HG03103 (cell line): ENCODE measurements at regions not wholly inside any gene's neighbourhood (a gene's known extent, or its start where the extent isn't known, plus 50 kb on each side); places are given as distances from the start of the nearest gene placed in this dataset.
"Not testable (repeated sequence)": the region's sequence is repeated elsewhere in the genome, so short reads cannot be mapped to it uniquely, and the experiment has no call there.

Source experiments
- ATAC-seq: cut with Tn5 transposase; IDR thresholded peaks from one replicate; pipeline ENCODE4 v1.9.1; 2021; ENCODE audit warnings: low read depth; ENCODE audit not compliant: unreplicated experiment

GRCh38 chr16:86222547-86222946 lies 287.8 kb upstream of the FOXF1 start:
- no peak for ATAC-seq

GRCh38 chr16:86222965-86223551 lies 287.3 kb upstream of the FOXF1 start:
- no peak for ATAC-seq

DNA sequence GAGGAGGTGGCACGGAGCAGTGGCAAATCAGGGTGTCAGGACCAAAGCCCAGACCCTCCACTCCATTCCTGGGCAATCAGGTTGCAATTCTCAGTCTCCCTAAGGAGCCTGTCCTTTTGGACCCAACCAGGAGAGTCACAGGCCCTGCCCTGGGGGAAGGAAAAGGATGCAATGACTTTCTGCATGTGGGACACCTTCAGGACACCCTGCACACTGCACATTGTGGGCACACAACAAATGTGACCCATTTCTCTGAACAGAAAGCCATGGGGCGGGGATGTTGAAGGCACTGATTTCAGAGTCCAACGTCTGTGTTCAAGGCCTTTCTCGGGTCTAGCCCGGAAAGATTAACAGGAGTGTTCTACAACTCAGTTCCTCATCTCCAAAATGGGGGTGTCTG lies 286.2 kb upstream of the FOXF1 start:
- no peak for ATAC-seq

DNA sequence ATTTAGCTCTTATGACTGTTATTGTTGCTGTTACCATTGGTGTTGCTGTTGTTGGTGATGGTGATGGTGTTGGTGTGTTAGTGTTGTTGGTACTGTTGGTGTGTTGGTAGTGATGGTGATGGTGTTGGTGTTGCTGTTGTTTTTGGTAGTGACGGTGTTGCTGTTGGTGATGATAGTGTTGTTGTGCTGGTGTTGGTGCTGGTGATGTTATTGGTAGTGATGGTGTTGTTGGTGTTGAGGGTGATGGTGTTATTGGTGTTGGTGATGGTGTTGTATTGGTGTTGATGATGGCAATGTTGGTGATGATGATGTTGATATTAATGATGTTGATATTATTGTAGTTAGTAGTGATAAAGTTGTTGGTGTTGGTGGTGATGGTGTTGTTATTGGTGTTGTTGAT lies 285.7 kb upstream of the FOXF1 start:
- ATAC-seq: no peak

GRCh38 chr16:86225905-86226371 lies 284.4 kb upstream of the FOXF1 start:
- ATAC-seq: no peak

- ATAC-seq: no peak
These were observed 283.3 kb upstream of the FOXF1 start for GRCh38 chr16:86227041-86227440.

DNA sequence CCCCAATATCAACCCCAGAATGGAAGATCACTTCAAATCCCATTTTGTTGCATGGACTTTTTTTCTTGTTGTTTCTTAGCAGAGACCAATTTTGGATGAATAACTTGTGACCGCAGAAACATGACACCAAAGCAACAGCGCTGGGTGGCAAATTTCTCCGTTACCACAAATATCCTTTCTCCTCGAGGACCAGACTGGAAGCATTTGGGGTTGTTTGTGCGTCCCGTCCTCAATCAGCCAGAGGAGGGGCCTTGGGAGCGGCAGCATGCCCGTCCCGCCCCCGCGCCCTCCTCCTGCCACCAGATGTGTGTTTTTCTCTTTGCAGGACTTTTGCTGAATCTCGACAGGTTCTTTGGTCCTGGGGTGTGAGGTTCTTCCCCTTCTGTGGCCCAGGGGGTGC lies 282.5 kb upstream of the FOXF1 start:
- ATAC-seq: no peak

DNA sequence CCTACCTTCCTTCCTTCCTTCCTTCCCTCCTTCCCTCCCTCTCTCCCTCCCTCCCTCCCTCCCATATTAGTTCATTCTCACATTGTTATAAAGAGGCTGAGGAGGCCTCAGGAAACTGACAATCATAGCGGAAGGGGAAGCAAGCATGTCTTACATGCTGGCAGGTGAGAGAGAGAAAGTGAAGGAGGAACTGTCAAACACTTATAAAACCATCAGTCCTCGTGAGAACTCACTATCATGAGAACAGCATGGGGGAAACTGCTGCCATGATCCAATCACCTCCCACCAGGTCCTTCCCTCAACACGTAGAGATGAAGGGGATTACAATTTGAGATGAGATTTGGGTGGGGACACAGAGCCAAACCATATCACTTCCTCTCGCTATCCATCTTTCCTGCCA lies 281.6 kb upstream of the FOXF1 start:
- no peak for ATAC-seq

DNA sequence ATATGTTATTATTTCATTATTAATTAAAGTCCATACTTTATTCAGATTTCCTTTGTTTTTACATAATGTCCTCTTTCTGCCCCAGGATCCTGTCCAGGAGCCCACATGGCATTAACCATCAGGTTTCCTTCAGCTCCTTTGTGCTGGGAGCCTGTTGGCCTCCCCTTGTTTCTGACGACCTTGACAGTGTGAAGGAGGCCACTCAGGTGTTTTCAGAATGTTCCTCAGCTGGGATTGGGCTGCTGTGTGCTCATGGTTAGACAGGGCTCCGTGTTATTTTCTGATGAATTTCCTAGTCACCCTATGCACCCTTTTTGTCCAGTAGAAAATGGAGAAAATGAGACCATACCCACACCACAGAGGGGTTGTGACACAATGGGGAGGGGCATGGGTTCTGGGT lies 281.0 kb upstream of the FOXF1 start:
- no peak for ATAC-seq

- no peak for ATAC-seq
These were observed 280.3 kb upstream of the FOXF1 start for GRCh38 chr16:86229866-86230656.

- no peak for ATAC-seq
These were observed 278.9 kb upstream of the FOXF1 start for GRCh38 chr16:86231321-86231995.

DNA sequence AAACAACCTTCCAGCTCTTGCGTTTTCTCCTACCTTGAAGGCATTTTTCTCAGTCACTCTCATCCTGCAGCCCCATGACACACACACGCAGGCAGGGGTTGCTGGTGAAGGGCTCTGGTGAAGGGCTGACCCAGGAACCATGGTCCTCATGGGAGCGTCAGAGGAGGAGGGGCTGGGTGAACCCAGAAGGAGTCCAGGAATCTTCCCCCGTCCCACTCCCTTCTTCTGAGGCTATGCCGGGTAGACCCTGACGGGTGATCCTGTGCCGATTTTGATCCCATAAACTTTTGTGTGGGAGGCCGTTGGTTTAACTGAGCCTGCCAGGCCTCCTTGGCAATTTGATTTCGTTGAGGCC lies 278.4 kb upstream of the FOXF1 start:
- ATAC-seq: no peak

DNA sequence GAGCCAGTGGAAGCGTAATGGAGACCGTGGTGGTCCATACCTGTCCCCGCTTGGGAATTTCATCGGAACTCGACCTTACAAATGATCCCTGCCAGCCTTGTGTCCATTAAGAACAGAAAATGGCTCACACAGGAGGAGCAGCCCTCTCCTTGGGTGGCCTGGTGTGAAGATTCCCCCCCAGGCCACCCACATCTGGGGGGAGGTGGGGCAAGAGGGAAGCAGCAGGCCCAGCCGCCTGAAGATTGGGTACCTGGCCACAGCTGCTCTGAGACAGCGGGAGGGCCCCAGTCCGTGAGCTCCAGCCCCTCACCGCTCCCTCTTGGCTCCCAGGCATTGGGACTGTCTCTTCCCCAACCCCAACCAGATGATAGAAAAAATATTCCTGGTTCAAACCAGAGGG lies 277.8 kb upstream of the FOXF1 start:
- no peak for ATAC-seq

DNA sequence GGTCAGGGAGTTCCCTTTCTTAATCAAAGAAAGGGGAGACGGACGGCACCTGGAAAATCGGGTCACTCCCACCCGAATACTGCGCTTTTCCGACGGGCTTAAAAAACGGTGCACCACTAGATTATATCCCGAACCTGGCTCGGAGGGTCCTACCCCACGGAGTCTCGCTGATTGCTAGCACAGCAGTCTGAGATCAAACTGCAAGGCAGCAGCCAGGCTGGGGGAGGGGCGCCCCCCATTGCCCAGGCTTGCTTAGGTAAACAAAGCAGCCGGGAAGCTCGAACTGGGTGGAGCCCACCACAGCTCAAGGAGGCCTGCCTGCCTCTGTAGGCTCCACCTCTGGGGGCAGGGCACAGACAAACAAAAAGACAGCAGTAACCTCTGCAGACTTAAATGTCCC lies 276.8 kb upstream of the FOXF1 start:
- not testable (repeated sequence) for ATAC-seq

- ATAC-seq: no peak
These were observed 270.9 kb upstream of the FOXF1 start for GRCh38 chr16:86239381-86239780.

DNA sequence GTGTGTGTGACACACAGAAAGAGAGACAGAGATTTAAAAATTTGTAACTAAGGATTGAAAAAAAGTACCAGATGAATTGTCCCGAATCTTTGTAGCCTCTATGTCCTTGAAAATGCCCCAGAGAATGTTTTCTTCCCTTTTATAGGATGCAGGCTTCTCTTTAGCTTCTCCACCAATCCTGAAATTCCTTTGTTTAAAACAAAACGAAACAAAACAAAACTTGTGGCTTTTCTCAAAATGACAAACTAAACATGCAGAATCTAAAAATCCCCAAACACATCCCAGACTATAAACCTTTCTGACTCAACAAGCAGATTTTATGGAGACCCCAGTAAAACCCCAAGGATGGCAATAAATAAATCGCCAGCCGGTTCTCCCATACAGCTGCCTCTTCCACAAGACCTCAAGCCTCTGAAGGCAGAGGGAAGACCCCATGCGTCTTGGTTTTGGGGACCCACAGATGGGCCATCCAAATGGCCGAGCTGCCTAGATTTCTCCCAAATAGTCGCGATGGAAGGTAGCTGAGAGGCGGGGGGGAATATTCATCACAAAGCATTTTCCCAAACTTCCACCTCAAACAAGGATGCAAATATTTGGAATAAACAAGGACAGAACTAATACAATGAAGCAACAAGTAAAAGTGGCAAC lies 269.5 kb upstream of the FOXF1 start:
- ATAC-seq: no peak

GRCh38 chr16:86241681-86242080 lies 268.6 kb upstream of the FOXF1 start:
- ATAC-seq: no peak

DNA sequence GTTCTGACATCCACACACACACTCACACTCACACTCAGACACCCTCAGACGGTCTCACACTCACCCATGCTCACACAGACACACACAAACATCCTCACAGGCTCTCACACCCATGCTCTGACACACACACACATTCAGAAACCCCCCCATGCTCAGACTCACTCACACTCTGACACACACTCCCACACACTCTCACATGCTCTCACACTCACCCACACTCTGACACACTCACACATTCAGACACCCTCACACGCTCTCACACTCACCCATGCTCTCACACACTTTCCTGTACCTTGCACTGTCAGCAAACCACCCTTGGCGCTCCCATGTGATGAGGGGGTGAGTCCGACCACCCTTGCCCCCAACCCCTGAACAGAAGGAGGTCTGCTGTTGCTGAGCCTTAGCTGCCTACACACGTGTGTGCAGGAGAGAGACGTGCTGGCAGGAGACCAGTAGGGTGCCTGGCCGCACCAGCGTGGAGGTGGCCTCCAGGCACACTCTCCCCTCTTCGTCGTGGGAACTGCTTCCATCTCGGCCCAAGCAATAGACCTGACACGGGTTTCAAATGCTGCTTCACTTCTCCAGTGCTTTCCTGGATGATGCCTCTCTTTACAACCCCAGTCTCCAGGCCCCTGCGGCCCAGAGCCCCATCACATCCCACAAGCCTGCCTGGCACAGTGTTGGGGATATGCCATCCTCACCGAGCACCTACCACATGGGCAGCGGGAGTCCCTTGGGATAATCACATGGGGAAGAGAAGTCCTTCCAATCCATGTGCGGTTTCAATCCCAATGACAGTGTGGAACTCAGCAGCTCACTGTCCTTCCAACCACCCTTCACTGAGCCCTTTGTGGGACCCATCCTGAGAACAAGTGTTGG lies 267.8 kb upstream of the FOXF1 start:
- no peak for ATAC-seq

GRCh38 chr16:86243123-86243473 lies 267.2 kb upstream of the FOXF1 start:
- no peak for ATAC-seq

- no peak for ATAC-seq
These were observed 266.7 kb upstream of the FOXF1 start for GRCh38 chr16:86243571-86244154.
